ENCODE measurements at regions not wholly inside any gene's neighbourhood (a gene's known extent, or its start where the extent isn't known, plus 50 kb on each side); places are given as distances from the start of the nearest gene placed in this dataset.

DNA sequence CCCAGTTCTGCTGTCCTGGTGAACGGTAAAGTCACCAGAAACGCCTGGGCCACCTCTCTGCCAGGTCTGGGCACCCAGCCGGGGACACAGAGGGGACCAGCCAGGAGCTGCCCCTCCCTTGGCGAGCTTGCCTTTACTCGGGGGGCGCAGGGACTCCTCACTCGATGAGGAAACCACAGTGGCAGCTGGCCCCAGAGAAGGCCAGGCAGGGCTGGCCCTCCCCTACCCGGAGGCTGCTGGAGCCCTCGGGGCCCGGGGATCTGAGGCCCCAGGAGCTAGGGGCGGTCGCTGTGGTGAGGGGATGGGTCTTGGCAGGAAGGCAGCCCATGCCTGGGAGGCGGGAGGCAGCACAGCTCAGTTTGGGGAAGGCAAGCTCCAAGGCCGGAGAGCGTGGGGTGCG lies 80.4 kb upstream of the SLCO4A1 start:
- DNase-seq (ENCODE audit: low read depth in 2 of 2), result no peak

DNA sequence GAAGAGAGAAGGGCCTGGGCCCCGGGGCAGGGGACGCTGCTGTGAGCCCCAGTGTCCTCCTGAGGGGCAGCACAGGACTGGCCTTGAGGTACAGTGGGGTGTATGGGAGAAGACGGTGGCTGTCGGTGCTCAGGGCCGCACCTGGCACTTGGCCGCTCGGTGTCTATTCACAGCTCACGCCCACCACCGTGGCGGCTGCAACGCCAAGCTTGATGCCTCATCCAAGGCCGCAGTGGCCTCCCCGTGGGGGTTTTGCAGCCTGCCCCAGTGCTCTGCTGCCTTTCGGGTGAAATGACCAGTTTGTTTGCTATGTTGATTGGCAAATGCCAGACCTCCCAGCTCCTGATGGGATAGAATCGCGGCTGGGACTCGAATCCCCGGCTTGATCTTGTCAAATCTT lies 79.5 kb upstream of the SLCO4A1 start:
- DNase-seq (ENCODE audit: low read depth in 2 of 2), result no peak

DNA sequence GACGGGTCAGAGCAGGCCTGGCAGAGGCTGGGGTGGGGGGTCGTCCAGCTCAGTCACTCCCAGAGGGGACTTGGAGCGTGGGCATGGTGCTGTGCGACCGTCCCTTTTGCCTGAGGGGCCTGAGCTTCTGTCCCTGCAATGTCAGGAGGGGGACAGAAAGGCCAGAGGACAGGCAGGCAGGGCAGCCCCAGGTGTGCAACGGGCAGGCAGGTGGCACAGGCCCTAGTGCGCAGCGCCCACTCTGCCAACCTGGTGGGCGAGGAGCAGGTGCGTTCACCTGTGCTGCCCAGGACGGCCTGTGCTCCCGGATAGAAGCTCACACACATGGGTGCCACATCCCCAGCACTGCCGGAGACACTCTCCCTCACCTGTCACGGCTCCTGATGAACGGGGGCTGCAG lies 78.7 kb upstream of the SLCO4A1 start:
- no peak for DNase-seq (ENCODE audit: low read depth in 2 of 2)

DNA sequence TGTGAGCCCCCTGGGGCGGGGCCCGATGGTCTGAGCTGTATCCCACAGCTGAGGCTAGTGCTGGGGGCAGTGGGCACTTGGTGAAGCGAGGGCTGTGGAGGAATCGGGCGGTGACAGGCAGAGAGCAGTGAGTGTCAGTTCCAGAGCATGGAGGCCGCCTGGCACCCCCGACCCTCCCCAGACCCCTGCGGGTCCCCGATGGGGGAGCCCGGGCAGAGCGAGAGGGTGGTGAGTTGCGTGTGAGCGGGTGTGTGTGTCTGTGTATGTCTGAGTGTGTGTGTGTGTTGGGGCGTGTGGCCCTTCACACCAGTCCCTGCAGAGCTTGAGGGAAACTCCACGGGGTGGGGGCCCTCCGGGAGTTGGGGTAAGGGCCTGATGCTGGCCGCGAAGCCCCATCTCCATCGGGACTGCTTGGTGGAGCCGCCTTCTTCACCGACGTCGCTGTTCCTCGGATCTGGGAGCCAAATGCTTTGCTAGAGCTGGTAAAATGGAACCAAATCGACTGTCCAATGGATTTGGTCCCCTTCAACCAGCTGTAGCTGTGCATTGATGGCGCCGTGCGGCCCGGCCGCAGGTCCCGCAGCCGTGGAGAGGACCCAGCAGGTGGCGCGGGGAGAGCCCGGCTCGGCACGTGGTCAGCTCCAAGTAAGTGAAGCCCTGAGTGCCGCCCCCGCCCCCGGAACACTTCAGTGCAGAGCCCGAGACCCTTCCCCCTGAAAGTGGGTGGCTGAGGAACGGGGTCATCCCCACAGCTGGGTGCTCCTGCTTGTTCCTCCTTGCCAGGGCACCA lies 77.7 kb upstream of the SLCO4A1 start:
- DNase-seq (ENCODE audit: low read depth in 2 of 2), result no peak

DNA sequence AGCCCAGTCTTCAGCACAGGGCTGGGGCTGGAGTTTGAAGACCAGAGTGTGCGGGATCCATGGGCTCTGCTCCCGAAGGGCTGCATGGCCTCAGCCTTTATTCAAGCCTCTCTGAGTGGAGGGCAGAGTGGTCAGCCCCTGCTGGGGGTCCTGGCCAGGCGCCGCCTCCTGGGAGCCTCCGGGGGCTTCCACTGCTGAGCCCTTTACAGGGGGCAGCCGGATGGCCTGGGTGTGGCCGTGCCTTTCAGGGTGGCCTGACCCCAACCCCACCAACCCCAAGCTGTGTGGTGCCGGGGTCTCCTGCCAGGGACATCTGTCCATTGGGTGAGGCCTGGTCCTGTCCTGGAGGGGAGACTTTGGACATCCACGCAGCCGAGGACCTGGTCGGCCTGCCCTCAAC lies 76.0 kb upstream of the SLCO4A1 start:
- DNase-seq (ENCODE audit: low read depth in 2 of 2), result no peak

DNA sequence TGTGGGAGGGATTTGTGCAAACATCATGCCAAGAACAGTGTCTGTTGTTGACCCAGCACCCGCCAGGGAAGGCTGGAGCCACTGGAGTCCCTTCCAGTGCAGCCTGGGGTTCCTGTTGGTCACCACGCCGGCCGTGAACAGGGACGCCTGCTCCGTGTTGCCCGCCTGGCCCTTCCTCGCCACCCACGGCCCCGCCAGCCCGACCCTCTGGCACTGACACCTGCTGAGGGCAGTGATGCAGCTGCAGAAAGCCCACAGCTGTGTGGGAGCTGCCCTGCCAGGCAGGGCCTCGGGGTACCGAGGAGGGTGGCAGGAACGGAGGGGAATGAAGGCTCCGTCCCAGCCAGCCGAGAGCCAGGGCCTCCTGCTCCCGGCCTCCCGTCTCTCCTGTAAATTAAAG lies 75.5 kb upstream of the SLCO4A1 start:
- DNase-seq (ENCODE audit: low read depth in 2 of 2), result no peak

DNA sequence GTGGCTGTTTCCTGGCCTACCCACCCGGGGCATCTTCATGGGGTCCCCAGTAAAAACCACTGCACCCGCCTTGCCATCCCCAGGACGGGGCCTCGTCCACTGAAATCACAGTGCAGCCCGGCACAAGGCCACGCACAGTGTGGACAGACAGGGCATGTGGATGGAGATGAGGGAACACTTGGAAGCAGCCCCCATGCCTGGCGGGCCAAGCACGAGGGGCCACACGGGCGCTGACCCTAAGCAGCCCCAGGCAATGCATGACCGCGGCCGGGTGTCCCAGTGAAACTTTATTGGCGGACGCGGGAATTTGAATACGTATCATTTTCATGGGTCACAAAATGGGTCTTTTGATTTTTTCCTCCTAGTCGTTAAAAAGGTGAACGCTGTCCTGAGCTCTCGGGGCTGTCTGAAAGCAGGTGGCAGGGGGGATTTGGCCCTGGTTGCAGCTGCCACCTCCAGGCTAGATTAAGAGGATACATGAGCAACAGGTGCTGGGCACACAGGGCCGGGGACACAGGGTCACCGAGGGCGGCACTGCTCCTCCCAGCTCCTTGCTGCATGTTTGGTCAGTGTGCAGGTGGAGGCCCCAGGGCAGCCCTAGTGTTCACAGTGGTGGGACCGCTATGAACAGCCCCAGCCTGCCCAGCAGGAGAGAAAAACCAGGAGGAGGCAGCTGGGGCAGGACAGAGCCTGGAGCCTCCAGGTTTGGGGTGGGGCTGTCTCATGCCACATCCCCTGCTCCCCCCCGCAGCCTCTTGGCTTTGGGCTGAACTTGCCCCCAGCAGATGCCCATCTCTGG lies 74.9 kb upstream of the SLCO4A1 start:
- no peak for DNase-seq (ENCODE audit: low read depth in 2 of 2)

DNA sequence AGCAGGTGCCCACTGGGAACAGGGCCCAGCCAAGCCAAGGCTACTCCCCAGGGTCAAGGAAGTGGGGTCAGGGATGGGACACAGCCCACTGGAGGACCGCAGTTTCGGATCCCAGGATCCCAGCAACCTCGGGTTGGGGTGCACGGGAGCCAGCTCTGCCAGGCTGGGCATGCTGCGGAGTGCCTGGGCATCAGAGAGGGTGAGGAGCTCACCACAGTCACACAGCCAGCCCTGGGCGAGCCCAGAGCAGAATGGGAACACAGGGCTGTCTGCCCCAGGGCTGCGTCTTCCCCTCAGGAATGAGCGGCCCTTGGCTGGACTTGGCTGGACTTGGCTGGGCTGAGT lies 74.3 kb upstream of the SLCO4A1 start:
- no peak for DNase-seq (ENCODE audit: low read depth in 2 of 2)

DNA sequence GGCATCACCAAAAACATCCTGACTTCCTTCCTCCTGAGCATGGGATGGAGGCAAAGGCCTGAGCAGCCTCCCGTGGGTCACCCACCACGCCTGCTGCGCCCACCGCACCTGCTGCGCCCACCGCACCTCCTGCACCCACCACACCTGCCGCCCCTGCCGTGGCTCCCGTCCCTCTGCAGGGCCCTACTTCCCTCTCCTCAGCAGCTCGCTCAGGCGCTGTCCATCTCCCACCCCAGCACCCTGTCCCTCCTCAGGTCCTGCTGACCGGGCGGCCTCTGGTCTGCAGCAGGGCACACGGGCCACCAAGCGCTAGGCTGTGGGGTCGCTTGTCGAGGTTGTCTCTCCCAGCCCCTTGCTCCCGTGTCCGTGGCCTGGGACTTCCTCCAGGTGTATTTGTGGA lies 72.7 kb upstream of the SLCO4A1 start:
- DNase-seq (ENCODE audit: low read depth in 2 of 2), result no peak

DNA sequence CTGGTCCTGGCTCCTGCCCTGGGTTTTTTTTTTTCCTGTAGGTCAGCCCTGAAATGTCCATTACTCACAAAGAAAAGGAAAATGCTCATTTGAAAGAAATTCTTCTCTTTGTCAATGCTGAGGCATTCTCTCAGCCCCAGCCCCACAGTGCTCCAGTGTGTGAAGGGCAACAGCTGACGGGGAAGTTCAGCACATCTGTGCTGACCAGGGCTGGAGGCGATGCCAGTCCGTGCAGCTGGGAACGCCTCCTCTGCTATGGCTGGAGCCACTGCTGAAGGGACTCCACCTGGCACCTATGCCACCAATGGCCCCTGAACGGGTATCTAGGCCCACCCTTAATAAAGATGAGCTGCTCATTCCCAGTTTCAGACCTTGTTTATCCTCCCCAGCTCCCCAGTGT lies 71.9 kb upstream of the SLCO4A1 start:
- DNase-seq (ENCODE audit: low read depth in 2 of 2), result no peak

DNA sequence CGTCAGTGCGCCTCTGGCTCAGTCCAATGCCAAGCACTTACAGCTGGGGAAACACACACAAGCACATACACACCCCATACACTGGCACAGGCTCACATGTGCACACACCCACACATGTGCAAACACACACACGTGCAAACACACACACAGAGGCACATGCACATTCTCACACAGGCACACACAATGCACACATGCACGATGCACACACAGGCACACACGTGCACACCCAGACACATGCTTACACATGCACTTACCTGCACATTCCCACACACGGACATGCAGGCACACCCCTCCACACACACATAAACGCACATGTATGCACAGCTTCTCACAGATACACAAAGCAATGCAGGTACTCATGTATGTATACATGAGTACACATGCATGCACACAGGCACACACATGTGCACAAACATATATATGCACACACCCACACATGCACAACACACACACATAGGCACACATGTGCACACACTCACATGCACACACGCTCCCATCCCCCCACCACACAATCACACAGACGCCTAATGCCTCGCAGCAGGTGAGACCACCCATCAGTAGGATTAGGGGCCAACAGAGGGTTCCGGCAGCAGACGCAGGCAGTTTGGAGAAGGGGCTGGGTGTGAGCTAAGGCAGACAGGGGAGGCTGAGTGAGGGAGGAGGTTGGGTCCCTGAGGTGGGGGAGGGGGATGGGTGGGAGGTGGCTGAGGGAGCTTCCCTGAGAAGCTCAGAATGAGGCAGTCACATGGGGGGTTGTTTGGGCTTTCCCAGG lies 71.2 kb upstream of the SLCO4A1 start:
- no peak for DNase-seq (ENCODE audit: low read depth in 2 of 2)

DNA sequence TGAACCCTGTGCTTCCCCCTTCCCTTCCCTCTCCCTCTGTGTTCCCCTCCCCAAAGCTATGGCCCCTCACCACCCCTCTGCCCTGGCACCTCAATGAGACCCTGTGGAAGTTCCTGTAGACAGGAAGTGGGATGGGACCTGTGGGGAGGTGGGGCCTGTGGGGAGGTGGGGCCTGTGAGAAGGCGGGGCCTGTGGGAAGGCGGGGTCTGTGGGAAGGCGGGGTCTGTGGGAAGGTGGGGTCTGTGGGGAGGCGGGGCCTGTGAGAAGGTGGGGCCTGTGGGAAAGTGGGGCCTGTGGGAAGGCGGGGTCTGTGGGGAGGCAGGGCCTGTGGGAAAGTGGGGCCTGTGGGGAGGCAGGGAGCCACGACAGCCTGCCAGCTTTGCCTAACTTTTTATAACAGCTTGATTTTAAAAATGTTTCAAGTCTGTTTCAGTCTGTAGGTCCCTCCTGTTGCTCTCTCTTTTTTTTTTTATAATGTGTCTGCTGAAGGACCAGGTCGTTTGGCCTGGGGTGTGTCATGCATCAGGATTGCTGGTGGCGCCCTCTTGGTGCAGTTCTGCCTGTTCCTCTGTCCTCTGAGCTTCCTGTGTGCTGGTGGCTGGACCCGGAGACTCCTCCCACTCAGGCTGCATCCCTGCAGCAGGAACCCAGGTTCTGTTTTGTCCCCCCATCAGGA lies 70.5 kb upstream of the SLCO4A1 start:
- DNase-seq (ENCODE audit: low read depth in 2 of 2), result no peak

DNA sequence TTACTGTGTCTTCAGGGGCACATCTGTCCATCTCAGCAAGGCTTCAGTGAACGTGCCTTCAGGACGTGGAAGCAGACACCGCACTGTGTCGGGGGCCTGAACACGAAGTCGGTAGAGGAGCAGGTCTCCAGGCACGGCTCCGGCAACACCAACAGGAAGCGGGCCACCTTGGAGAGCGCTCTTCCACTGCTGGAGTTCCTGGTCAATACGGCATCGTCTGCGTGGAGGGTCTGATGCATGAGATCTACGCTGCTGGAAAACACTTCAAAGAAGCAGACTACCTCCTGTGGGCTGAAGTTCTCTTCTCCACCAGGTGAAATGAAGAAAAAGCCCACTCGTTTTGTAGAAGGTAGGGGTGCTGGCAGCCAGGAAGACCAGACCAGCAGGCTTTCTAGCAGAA lies 69.3 kb upstream of the SLCO4A1 start:
- no peak for DNase-seq (ENCODE audit: low read depth in 2 of 2)

DNA sequence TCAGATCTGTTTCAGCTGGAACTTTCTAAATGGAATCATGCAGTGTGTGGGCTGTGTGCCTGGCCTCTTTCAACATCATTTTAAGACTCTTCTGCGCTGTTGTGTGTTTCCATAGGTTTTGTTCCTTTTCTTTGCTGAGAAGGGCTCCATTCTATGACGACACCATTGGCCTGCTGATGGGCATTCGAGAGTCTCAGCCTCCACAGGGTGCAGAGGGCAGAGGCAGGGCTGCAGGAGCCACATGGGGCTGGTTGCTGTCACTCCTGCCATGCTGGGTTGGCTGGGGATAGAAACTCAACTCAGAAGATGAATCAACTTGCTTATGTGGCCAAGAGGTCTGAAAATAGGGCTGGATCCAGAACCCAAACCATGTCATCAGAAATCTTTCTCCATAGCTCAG lies 68.5 kb upstream of the SLCO4A1 start:
- no peak for DNase-seq (ENCODE audit: low read depth in 2 of 2)

DNA sequence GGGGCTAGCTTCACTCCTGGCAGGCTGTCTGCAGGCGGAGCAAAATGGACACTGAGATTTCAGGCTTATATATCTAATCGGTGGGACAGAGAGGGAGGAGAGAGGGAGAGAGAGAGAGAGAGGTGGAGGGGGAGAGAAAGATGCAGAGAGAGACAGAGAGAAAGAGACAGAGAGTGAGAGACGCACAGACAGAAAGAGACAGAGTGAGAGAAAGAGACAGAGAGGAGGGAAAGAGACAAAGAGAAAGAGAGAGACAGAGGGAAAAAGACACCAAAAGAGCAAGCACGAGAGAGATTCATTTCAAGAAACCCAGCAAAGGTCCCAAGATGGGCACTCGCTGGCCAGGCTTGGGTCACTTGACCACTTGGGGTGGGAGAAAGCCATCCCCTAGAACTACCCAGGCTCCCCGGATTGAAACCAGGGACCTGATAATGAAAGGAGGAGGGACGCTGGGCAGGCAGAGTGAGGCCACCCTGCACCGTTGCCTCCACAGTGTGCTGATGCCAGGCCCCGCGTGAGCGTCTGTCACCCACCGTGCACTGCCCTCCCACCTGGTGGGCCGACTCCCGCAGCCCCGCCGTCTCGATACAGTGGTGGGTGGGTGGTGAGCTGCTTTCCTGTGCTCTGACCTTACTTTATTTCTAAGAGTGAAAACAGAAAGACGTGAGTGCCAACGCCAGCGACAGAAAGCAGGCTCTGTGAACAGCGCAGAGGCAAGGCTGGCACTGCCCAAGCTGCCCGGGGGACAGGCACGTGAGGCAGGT lies 67.9 kb upstream of the SLCO4A1 start:
- no peak for DNase-seq (ENCODE audit: low read depth in 2 of 2)

DNA sequence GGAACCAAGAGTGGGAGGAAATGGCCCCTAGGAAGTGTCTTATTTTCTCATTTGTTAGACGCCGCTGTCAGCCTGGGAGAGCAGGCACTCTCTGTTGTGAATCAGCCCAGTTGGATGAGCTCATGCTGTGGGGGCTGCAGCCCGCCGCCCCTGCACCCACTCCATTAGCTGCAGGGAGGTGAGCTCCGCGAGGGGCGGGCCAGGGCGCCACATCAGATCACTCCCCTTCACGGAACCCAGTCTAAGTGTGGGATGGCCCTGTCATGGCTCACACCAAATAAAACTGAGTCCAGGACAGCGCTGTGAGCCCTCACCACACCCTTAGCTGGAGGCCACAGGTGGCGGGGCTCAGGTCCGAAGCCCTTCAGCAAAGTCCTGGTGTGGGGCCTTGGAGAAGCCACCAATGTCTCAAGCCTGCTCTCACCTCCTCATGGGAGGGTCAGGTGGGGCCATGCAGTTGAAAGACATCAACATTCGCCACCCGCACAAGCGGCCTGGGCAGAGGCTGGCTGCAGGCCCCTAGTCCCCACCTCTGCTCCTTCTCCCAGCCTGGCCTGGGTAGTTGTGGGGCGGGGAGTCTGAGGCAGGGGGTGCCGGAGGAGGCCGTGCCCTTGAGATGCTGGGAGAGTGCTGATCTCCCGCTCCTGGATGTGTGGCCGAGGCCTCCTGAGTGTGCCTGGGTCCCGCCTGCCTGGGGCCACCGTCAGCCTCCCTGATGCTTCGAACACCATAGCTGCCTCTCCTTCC lies 66.2 kb upstream of the SLCO4A1 start:
- no peak for DNase-seq (ENCODE audit: low read depth in 2 of 2)

DNA sequence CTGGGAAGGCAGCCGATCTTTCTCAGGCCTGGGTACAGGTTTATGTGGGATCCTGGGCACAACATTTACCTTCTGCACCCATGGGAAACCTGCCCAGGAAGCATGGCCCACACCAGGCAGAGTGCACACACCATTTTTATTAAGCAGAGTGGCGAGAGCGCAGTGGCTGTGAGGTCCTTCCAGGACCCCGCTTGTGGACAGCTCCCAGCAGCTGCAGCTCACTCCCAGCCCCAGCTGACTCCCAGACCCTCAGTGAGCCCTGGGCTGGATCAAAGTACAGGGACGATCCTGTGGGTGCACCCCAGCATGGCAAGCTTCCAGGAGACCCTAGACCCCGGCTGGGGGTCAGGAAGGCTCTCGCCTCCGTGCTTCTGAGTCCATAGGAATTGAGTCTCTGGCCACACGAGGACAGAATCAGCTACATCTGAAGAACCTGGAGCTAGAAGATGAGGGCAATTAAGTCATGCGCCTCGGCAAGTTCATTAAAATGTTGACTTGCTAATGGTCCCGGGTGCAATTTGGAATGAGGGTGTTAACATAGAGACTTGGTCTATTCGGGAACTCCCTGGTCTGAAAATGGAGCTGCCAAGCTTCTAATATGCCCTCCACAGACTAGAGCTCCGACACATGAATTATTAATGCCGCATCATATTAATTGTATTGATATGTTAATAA lies 65.4 kb upstream of the SLCO4A1 start:
- no peak for DNase-seq (ENCODE audit: low read depth in 2 of 2)

DNA sequence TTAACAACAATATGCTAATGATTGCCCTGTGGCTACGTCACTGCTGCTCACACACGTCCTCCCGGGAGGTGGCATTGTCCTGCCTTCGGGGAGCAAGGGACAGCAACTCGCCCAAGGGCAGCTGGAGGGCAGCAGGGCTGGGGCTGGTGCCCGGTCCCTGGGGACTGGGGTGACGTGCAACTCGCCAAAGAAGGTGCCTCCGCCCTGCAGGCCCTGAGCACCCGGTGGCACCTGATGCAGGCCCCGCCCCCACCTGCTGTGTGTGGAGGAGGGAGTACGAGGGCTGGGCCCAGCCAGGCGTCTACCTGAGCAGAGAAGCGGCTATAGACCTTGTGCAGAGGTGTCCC lies 64.8 kb upstream of the SLCO4A1 start:
- no peak for DNase-seq (ENCODE audit: low read depth in 2 of 2)

DNA sequence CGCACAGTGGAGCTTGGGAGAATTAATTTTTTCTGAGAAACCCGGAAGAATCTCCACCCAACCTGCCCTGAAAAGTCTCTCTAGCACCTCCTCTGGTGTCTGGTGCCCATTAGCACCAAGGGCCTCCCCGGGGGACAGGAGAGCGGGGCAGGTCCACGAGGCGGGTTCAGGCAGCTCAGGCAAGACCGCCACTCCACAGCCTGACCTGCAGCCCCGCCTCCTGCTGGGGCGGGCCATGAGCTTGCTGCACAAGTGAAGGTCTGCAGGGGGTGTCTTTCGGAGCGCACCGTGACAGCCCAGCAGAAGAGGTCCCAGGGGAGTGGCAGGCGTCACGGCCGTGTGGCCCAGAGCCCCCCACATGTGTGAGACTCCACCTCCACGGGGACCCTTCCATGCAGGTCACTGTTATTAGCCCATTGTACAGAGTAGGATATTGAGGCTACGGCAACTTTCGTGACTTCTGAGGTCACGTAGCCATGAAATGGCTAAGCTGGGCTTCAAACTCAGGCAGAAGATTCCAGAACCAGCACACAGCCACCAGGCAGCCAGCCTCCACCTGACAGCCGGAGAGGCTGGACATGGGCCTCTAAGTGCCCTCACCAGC lies 63.9 kb upstream of the SLCO4A1 start:
- DNase-seq (ENCODE audit: low read depth in 2 of 2), result no peak

DNA sequence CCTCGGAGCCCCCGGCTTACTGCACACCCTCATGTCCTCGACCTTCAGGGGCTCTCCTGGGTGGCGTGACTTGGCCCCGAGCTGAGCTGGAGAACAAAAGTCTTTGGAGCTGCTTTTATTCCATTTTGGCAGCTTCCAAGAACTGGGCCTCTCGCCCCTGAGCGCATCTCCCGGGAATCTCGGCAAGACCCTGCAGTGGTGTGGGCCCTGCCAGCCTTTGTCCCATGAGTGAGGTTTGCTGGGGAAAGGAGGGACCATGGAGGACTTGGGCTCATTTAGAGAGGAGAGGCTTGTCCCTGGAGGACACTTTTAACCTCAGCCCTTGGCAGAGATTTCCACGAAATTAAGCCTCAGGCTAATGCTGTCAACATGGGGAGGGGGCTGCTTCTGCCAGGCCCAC lies 62.3 kb upstream of the SLCO4A1 start:
- DNase-seq (ENCODE audit: low read depth in 2 of 2), result no peak

All from stimulated activated CD8-positive, alpha-beta memory T cell treated with anti-CD3 and anti-CD28 coated beads, Interleukin-15, amount 100 ng/mL, for 48 hours (primary cell).